ENCODE measurements at regions not wholly inside any gene's neighbourhood (a gene's known extent, or its start where the extent isn't known, plus 50 kb on each side); places are given as distances from the start of the nearest gene placed in this dataset.

DNA sequence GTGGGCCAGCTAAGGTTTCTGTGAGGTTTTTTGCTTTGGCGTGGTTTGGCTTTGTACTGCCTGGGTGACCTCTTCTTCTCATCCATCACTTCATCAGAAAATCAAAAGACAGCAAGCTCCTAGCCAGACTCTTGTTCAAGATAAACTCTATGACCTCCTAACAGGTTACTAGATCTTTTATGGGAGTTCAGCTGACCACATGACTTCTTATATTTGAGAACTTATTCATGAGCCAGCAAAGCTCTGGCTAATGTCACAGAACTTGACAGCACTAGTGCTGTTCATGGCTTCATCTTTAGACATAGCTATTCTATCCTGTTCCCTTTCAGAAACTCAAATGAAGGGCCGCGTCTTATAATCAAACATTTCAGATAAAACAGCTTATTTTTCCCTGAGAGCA, 527.1 kb upstream of the GOLIM4 start:
- no peak for TF ChIP-seq TCF12 (IDR thresholded peaks at IDR 0.05; ENCODE audit: low read depth)
- no peak for TF ChIP-seq TEAD4 (IDR thresholded peaks at IDR 0.05)
- no peak for TF ChIP-seq CEBPB (IDR thresholded peaks at IDR 0.05)
- TF ChIP-seq, protein P1, sequence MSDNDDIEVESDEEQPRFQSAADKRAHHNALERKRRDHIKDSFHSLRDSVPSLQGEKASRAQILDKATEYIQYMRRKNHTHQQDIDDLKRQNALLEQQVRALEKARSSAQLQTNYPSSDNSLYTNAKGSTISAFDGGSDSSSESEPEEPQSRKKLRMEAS (IDR thresholded peaks at IDR 0.05) = no peak
- no peak for TF ChIP-seq EGR1 (IDR thresholded peaks at IDR 0.05)
- TF ChIP-seq RAD21 (IDR thresholded peaks at IDR 0.05; ENCODE audit: low read depth) = no peak
